HG03432 (cell line): ENCODE measurements at regions not wholly inside any gene's neighbourhood (a gene's known extent, or its start where the extent isn't known, plus 50 kb on each side); places are given as distances from the start of the nearest gene placed in this dataset.
"Not testable (repeated sequence)": the region's sequence is repeated elsewhere in the genome, so short reads cannot be mapped to it uniquely, and the experiment has no call there.

ENCODE experiments used
- ATAC-seq: cut with Tn5 transposase; IDR thresholded peaks from one replicate; pipeline ENCODE4 v1.9.1; 2021; ENCODE audit warnings: mild to moderate bottlenecking, moderate library complexity; ENCODE audit not compliant: unreplicated experiment

DNA sequence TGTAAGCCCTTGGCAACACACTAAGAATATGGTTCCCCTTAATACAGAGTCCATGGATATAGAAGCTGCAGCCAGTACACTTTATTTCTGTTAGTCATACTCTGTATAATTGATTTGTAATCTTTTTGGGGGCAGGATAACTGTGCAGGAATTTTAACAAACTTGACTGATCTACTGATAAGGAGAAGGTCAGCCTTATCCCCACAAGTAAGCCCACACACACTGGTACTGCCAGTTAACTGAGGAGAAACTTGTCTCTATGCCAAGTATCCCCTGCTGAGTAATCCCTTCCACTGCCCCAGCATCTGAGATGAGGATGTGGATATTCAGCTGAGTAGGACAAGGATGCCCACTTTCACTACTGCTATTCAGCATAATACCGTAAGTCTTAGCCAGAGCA is 154.9 kb upstream of the CXXC4 start:
- no peak for ATAC-seq

DNA sequence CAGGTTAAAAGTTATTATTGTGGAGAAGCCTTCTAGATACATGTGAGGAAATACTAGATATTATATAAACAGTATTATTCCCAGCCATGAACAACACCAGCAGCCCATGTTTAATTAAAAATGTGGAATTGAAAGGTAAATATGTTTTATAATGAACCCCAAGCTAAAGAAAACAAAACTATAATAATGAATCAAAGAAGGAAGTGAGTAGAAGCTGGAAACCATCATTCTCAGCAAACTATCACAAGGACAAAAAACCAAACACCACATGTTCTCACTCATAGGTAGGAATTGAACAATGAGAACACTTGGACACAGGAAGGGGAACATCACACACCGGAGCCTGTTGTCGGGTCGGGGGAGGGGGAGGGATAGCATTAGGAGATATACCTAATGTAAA is 167.6 kb upstream of the CXXC4 start:
- ATAC-seq, result not testable (repeated sequence)

DNA sequence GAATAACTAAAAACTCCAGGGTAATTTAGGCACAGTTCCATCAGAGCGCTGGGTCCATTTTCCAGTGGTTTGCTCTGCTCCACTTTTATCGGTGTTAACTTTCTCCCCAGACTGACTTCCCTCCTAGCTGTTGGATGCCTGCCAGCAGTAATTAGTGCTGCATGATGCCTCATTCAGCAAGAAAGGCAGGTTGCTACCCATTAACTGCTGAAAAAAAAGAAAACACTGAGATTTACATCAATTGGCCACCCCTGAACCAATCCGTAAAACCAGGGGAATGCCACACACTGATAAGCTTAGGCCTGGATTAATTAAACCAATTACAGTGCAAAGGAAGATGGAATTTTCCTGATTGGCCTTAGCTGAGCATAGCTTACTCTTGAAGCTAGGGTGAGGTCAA is 182.4 kb upstream of the CXXC4 start:
- ATAC-seq, result no peak

DNA sequence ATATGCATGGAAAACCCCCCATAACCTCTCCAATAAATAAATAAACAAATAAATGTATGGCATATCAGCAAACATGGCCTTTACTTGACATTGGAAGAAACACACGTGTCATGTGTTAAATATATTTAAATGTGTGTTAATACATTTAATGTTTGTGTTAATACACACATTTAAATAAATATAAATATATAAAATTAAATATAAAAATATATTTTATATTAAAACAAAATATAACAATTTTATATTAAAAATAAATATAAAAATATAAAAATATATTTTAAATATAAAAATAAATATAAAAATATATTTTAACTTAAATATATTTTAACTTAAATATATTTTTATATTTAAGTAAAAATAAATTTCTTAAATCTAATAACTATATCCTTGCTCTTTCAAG is 187.6 kb upstream of the CXXC4 start:
- ATAC-seq, result no peak

DNA sequence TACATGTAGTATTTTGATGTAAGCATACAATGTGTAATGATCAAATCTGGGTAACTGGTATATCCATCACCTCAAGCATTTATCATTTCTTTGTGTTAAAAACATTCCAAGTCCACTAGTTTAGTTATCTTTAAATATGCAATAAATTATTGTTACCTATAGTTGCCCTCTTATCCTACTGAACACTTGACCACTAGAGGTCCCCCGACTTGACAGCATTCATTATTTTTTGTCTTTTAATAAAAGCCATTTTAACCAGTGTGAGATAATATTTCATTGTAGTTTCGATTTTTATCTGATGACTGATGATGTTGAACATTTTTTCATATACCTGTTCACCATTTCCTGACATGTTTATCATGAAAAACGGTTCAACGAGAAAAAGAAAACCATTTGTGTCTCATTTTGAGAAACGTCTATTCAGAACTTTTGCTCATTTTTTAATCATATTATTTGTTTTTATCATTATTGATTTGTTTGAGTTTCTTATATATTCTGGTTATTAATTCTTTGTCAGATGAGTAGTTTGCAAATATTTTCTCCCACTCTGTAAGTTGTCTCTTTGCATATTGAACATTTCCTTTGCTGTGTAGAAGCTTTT is 199.0 kb upstream of the CXXC4 start:
- no peak for ATAC-seq

DNA sequence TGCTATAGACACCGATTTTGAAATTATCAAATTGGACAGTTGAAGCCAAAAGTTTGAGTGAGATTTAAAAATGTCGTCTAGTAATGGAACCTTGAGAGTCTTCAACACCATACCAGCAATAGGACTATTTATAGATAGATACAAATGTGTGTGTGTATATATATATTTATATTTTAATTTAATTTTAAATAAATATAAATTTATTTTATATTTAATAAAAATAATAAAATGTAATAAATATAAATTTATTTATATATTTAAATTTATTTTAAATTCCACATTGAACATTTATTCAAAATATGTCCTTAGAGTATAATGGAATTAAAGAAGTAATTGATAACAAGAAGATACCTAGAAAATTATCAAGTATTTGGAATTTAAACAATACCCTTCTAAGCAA is 221.9 kb upstream of the CXXC4 start:
- no peak for ATAC-seq

DNA sequence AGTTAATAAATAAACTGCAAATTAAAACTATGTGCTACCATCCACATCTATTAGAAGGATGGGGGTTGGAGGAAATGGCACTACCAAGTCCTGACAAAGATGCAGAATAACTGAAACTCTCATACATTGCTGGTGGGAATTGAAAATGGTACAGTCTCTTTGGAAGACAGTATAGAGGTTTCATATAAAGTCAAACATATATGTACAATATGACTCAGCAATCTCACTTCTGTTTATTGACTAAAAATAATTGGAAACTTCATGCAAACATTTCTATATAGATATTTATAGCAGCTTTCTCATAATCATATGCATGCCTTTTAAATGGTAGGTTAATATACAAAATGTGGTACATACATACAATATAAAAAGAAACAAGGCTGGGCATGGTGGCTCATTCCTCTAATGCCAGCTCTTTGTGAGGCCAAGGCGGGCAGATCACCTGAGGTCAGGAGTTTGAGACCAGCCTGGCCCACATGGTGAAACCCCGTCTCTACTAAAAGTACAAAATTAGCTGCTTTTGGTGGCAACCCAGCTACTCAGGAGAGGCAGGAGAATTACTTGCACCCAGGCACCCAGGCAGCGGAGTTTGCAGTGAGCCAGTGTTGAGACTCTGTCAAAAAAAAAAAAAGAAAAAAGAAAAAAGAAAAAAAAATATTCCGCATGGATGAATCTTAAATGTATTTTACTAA is 225.0 kb upstream of the CXXC4 start:
- peak; percentile 98 for ATAC-seq

DNA sequence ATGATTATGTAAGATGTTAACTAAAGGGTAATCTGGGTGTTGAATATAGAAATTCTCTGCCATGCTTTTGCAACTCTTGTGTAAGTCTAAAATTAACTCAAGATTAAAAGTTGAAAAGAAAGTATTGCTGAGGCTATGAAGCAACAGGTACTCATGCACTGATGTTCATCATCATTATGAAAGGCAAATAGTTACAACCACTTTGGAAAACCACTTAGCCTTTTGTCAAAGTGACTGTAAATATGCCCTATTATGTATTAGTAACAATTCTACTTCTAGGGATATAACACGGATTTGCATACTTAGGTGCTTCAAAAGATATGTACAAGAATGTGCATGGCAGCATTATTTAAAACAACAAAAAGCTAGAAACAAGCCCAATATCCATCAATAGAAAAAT is 227.8 kb upstream of the CXXC4 start:
- no peak for ATAC-seq

DNA sequence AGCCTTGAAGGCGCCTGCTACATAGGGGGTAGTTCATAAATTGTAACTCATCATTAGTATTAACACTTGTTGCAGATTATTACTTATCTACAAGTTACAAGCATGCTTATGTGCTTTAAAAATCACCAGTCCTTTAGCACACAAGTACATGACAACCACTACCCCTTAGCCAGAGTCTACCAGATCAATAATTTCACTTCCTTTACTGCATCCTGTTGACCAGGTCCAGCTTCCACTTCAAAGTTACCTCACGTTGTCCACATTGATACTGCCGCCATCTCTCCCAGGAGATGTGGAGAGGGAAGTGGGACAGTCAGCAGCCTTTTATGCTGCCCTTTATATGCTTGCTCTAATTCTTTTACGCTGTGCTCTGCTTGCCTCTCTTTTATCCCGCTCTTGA is 231.3 kb upstream of the CXXC4 start:
- no peak for ATAC-seq

DNA sequence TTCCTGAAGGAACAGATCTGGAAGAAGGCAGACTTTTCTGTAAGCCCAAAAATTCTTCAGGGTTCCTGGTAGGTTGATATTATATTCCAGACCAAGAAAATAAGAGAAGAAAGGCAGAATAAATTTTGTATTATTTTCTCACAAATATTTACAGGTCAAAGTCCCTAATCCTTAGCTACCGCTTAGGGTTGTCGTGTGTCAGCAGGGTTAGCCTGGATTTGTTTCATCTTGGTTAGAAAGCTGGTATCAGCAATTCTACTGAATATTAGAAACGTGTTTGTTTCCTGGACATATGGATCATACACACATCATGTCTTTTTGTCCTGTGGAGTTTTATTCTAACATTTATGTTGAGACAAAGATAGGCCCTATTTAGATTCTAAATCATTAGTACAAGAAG is 232.9 kb upstream of the CXXC4 start:
- no peak for ATAC-seq

DNA sequence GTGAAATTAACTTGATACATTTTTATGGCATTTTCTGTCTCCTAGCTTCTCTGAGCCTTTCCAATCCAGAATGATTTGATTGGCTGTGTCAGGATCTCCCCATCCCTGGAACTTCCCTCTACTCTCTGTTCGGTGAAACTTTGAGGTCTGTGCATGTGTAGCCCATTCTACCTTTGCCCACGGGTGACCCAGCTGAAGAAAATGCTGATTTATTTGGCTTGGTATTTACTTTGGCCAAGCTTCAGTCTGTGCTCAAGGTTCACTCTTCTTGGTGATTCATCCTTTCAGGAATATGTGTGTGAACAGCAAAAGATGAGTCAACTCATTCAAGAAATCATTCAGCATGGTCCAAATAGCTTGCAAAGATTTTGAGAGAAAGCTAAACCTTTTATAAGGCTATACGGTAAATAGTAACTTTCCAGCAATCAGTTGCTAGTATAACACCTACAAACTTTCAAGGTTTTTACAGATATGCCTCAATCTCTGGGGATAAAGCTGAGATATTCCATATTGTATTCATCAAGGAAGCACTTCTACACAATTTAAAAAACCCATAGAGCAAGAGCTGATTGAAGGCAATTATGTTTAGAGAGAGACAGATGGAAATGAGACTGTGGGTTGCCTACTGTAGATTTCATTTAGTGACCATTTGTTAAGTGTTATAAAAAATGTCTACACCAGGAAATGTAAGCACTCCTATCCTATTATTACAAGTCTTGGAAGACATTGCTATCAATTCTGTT is 233.9 kb upstream of the CXXC4 start:
- ATAC-seq, result peak; percentile 68

DNA sequence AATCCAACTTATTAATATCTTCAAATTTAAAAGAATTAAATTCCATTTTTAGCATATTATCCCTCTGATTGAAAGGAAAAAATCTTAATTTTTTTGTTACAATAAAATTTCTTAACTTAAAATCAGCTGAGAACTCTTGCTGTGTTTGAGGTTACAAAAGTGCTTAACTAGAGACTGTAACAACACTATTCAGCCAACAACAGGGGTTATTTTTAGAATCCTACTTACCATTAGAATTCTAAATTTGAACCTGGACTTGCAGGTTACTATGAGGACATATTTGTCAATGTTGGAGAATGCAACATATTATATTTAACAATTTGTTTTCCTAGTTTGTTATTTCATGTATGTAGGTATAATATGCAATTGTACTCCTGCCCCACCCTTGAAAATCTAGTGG is 238.1 kb upstream of the CXXC4 start:
- ATAC-seq, result no peak

DNA sequence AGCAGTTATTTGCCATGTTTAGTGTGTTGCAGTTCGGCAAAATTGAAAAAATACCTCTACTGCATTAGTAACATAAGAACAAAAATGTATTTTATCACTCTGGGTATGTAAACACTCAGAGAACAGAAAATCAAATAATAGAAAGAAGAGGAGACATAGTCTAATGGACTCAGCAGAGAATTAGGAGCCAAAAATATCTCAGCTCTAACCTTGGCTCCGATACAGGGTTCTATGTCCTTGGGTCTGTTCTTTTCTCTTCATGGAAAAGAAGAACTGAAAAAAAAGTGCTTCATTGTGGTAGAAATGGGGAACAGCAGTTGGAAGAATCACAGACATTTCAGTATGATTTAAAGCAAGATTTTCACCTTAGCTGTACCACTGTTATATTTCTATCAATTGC is 240.5 kb upstream of the CXXC4 start:
- no peak for ATAC-seq

DNA sequence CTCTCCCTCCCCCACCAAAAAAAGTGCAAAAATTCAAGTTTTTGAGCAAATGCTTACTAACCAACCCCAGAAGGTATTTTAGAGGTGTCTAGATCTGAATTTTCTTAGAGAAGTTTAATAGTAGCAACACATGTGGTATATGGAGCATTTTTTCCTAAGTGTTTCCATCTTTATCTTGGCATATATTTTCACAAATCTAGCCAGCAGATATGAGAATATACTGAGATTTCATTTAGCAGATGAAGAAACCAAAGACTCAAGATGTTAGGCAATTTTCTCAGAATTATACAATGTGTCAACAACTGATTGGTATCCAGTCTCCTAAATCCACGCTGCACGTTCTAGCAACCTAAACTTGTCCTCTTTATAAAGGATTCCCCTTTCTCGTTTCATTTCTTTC is 245.5 kb upstream of the CXXC4 start:
- no peak for ATAC-seq

DNA sequence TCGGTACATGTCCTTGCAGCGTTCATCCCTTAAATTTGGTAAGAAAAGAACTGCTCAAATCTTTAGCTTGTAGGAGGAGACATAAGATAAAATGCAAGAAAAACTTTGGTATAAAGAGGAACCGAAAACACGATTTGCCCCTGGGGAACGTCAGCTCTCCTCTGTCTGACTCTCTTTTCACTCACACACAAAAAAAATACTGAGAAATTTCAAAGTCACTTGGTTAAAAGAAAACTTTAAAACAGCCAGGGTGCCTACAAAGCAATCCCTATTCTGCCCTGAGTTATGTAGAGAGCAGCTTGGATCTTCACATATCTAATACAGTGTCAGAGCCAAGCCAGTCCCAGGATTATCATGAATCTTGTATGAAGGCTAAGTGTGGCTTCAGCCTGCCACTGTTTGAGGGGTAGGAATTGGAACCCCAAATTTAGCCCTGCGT is 248.5 kb upstream of the CXXC4 start:
- ATAC-seq, result peak; percentile 97

DNA sequence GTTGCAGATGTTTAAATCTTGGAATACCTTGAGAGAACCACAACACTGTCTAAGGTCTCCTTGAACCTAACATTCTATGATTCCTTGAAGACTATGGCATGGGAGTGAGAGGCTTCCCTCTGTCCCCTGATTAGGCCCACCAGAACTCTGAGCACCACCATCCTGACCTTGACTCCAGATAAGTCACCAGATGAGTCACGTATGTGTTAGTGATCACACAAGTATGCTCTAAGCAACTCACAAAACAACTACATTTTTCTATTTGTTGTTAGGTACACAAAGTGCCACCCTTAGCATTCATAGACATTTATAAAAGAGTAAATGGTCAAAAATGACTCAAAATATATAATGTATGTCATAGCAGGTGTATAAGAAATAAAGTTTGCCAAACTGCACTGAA is 252.9 kb upstream of the CXXC4 start:
- no peak for ATAC-seq

DNA sequence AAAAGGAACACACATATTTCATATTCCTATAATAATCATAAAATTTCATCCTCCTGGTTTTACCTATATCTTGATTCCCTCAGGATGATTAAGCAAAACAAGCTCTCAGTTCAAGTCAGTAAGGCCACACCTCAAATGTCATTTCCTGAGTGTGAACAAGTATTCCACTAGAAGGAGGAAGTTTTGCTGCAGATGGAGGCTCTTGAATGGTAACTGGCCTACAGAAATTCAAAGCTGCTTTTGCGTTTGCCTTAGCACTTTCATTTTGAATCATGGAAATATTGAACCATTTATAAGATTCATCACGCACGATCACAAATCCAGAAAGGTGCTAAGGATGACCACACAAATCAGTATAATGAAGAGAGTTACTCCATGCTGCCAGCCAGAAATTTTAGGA is 254.4 kb upstream of the CXXC4 start:
- ATAC-seq, result peak; percentile 33

DNA sequence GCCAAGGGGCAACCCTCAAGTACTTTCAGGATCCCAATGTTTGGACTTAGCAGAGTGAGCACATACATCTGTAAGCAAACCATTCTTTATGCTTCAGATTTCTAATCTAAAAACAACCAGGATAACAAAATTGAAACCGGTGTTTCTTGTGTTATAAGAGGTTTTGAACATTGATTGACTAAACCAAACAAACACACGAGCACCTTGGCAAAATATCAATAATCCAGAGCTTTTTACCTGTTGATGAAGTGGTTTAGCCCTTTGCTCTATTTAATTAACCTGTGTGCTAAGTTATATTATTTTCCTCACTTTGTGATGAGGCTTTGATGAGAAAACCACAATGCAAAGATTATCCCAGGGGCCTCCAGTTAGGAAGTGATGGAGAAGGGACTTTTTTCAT is 255.3 kb upstream of the CXXC4 start:
- ATAC-seq, result no peak

DNA sequence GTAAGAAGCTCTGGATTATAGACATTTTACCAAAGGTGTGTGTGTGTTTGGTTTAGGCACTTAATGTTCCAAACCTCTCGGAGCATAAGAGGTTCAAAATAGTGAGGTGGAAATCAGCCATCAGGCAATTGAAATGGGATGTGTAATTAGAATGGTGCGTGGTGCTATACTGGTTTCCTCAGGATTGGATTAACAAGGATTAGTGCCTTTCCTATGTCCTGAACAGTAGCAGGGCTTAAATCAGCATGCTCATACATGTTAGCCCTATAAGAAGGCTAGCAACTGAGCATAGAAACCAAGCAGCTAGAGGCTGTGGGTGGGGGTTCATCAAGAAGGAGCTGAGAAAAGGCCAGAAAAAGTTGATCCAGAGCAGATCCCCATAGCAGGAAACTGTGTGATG is 256.8 kb upstream of the CXXC4 start:
- no peak for ATAC-seq

DNA sequence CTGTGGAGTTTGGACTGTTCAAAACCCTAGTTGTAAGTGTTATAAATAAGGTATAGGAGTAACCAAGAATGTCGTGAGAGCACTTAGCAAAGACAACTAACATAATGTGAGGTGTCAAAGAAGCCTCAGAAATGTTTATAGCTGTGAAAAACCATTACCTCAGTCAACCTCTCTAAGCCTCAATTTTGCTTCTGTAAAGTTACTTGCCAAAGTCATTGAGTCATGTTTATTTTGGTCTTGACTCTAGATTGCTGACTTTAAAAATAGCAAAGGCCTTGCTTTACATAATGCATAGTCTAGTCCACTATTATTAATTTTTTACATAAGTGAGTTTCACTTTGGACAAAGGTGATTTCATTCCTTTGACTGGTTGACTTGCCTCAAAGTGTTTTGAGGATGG is 257.6 kb upstream of the CXXC4 start:
- peak; percentile 83 for ATAC-seq

DNA sequence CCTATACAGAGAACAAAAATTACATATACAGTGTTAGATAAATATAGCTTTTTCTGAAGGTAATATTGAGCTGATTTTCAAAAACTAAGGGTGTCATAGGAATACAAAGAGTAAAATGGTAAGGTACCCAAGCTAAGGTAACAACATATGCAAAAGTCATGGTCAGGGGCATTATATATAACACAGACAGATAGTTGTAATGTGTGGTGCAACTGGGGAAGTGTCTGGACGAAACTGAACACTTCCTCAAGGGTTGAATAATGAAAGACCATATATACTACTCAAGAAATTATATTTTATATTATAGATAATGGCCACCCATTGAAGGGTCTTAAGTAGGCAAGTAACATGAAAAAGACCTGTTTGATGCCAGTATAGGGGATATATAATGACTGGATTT is 262.1 kb upstream of the CXXC4 start:
- no peak for ATAC-seq

DNA sequence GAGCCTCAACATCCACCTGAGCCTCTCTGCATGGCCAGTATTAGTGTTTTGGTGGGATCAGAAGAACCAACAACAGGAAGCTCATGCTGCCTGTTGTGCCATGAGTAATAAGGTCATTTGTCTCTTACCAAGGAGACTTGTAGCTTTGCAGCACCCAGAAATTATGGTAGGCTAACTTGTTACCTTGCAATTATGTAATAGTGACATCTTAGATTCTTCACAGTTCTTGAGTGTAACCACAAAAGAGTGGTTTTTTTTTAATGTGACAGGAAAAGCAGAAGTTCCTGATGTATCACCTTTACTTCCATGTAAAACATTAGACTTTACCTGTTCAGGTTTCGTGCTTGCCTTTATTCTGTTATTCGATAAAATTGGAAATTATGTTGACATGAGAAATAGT is 263.9 kb upstream of the CXXC4 start:
- no peak for ATAC-seq
